ENCODE measurements at regions not wholly inside any gene's neighbourhood (a gene's known extent, or its start where the extent isn't known, plus 50 kb on each side); places are given as distances from the start of the nearest gene placed in this dataset.

DNA sequence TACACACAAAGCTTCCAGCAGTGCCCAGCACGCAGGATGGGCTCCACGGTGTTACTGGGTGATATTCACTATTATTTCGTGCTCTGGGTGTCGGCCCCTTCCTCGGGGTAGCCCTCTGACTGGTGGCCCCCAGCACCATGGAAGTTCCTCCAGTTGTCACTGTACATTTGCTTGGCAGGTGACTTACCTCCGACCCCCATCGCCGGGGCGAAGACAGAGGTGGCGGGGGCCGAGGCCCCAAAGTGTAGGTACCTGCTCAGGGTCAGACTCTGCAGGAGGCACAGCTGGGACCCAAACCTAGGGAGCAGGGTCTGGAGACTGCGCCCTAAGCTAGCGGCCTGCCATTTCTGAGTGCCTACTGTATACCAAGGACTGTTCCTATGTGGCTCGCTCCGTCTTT, 98.9 kb downstream of the RFLNA start:
- TF ChIP-seq CTCF (IDR thresholded peaks at IDR 0.05) (no peak), POLR2A (IDR thresholded peaks at IDR 0.05) (no peak)
